H1 (cell line): ENCODE measurements at regions not wholly inside any gene's neighbourhood (a gene's known extent, or its start where the extent isn't known, plus 50 kb on each side); places are given as distances from the start of the nearest gene placed in this dataset.

Experiments
- CTCF ChIA-PET: fragments of 300-600 bp; sonication (Branson Sonifier 250); formaldehyde crosslinking; loops from one replicate; lab custom pipeline; 2021; ENCODE audit not compliant: partially characterized antibody; lab: Charles Lee
- POLR2A ChIA-PET: fragments of 300-600 bp; sonication (Branson Sonifier 250); formaldehyde crosslinking; loops from one replicate; lab custom pipeline; 2021; ENCODE audit warnings: inconsistent platforms; ENCODE audit not compliant: partially characterized antibody; lab: Charles Lee
- DNase-seq, 2 experiments: peaks; one replicate each; pipeline versions ENCODE4 v3.0.0 to v3.0.0-alpha.2; 2010 to 2022; ENCODE audit warnings: low spot score in 2 of 2, low read depth in 1 of 2, mixed read lengths in 1 of 2
- FAIRE-seq: peaks from 2 replicates; lab custom pipeline; 2011; peaks lifted over from hg19 to GRCh38; lab: Jason Lieb, UNC
- H2AFZ ChIP-seq: 2 replicates; pipeline ENCODE4 v1.8.1; 2012; ENCODE audit warnings: low read length, inconsistent platforms
- H2AK5ac ChIP-seq: 2 replicates; pipeline ENCODE4 v1.6.1; 2013; ENCODE audit warnings: low read depth, low read length
- H2BK120ac ChIP-seq: replicated peaks from 2 replicates; pipeline ENCODE3; 2013; ENCODE audit warnings: low read depth, low read length, inconsistent platforms
- H2BK12ac ChIP-seq: 2 replicates; pipeline ENCODE4 v1.6.1; 2013; ENCODE audit warnings: low read depth, low read length
- H2BK15ac ChIP-seq: 2 replicates; pipeline ENCODE4 v1.6.1; 2013; ENCODE audit warnings: low read length
- H2BK20ac ChIP-seq: 2 replicates; pipeline ENCODE4 v1.6.1; 2013; ENCODE audit warnings: low read length
- H2BK5ac ChIP-seq: 2 replicates; pipeline ENCODE4 v1.6.1; 2013; ENCODE audit warnings: low read depth, low read length
- H3K14ac ChIP-seq: 2 replicates; pipeline ENCODE4 v1.6.1; 2013; ENCODE audit warnings: inconsistent platforms; ENCODE audit not compliant: insufficient read length
- H3K18ac ChIP-seq: 2 replicates; pipeline ENCODE4 v1.6.1; 2013; ENCODE audit warnings: low read length; ENCODE audit errors: extremely low read depth
- H3K23ac ChIP-seq: 2 replicates; pipeline ENCODE4 v1.6.1; 2013; ENCODE audit warnings: inconsistent platforms; ENCODE audit not compliant: insufficient read length
- H3K23me2 ChIP-seq: 2 replicates; pipeline ENCODE4 v1.6.1; 2013; ENCODE audit warnings: low read depth, low read length
- H3K27ac ChIP-seq: 2 replicates; pipeline ENCODE4 v1.6.1; 2011; ENCODE audit warnings: low read depth, low read length, inconsistent platforms
- H3K27me3 ChIP-seq, 4 experiments: replicated peaks in 1 of 4; 1 replicate in 1 of 4; 2 replicates in 3 of 4; pipeline versions ENCODE4 v1.6.1 to v1.8.1; 2011 to 2013; ENCODE audit warnings: low read length in 3 of 4, mild to moderate bottlenecking in 3 of 4, inconsistent platforms in 2 of 4, mixed read lengths in 2 of 4, moderate library complexity in 1 of 4; ENCODE audit not compliant: control insufficient read depth in 3 of 4, insufficient read depth in 3 of 4; ENCODE audit errors: extremely low read depth in 1 of 4
- H3K36me3 ChIP-seq, 4 experiments: 2 replicates each; pipeline versions ENCODE4 v1.6.1 to v1.8.1; 2011 to 2013; ENCODE audit warnings: mild to moderate bottlenecking in 4 of 4, low read length in 3 of 4, moderate library complexity in 2 of 4, control low read depth in 1 of 4, inconsistent platforms in 1 of 4; ENCODE audit not compliant: insufficient read depth in 4 of 4, control insufficient read depth in 2 of 4
- H3K4ac ChIP-seq: replicated peaks from 2 replicates; pipeline ENCODE3; 2013; ENCODE audit warnings: low read length, low read depth, mixed read lengths, inconsistent platforms; ENCODE audit not compliant: insufficient read length
- H3K4me1 ChIP-seq, 4 experiments: replicated peaks in 1 of 4; 1 replicate in 1 of 4; 2 replicates in 3 of 4; pipeline versions ENCODE4 v1.6.1 to v1.8.1; 2011 to 2013; ENCODE audit warnings: low read length in 3 of 4, inconsistent platforms in 2 of 4, mixed read lengths in 1 of 4; ENCODE audit not compliant: insufficient read depth in 4 of 4, control insufficient read depth in 3 of 4
- H3K4me2 ChIP-seq, 2 experiments: 2 replicates each; pipeline versions ENCODE4 v1.6.1 to v1.8.1; 2011 to 2013; ENCODE audit warnings: low read depth in 2 of 2, low read length in 2 of 2, control low read depth in 1 of 2, inconsistent platforms in 1 of 2, mild to moderate bottlenecking in 1 of 2; ENCODE audit not compliant: insufficient read depth in 1 of 2
- H3K4me3 ChIP-seq, 4 experiments: fragments of 200-600, 300-600 bp in 1 of 4; sonication (generic), shearing (Covaris generic), sonication (Bioruptor Twin) in 1 of 4; 2 replicates each; pipeline versions ENCODE4 v1.5.1 to v1.8.1; 2011 to 2016; ENCODE audit warnings: low read length in 4 of 4, low read depth in 3 of 4, control low read depth in 2 of 4, inconsistent platforms in 2 of 4, mild to moderate bottlenecking in 2 of 4, mixed read lengths in 1 of 4, moderate library complexity in 1 of 4; ENCODE audit not compliant: insufficient read depth in 2 of 4; ENCODE audit errors: extremely low read depth in 1 of 4
- H3K56ac ChIP-seq: replicated peaks from 2 replicates; pipeline ENCODE3; 2013; ENCODE audit warnings: low read depth, mild to moderate bottlenecking, mixed read lengths, low read length, inconsistent platforms; ENCODE audit not compliant: insufficient read length
- H3K79me1 ChIP-seq: 2 replicates; pipeline ENCODE4 v1.6.1; 2013; ENCODE audit warnings: low read depth, low read length, control low read depth
- H3K79me2 ChIP-seq, 2 experiments: 2 replicates each; pipeline versions ENCODE4 v1.6.1 to v1.8.1; 2012 to 2013; ENCODE audit warnings: low read length in 2 of 2, mild to moderate bottlenecking in 2 of 2, inconsistent platforms in 1 of 2; ENCODE audit not compliant: insufficient read depth in 2 of 2, control insufficient read depth in 1 of 2
- H3K9ac ChIP-seq, 4 experiments: replicated peaks in 1 of 4; 1 replicate in 1 of 4; 2 replicates in 3 of 4; pipeline versions ENCODE4 v1.6.1 to v1.8.1; 2011 to 2013; ENCODE audit warnings: low read depth in 3 of 4, low read length in 3 of 4, control low read depth in 2 of 4, mild to moderate bottlenecking in 2 of 4, moderate library complexity in 2 of 4, inconsistent platforms in 1 of 4; ENCODE audit errors: extremely low read depth in 1 of 4
- H3K9me3 ChIP-seq, 2 experiments: 2 replicates each; pipeline versions ENCODE4 v1.6.1 to v1.8.1; 2012 to 2013; ENCODE audit warnings: mild to moderate bottlenecking in 2 of 2, moderate library complexity in 2 of 2, control low read depth in 1 of 2, inconsistent platforms in 1 of 2, low read depth in 1 of 2, low read length in 1 of 2, mixed read lengths in 1 of 2; ENCODE audit not compliant: insufficient read depth in 2 of 2
- H4K20me1 ChIP-seq, 2 experiments: replicated peaks in 1 of 2; 2 replicates each; pipeline versions ENCODE3 to v1.8.1; 2011 to 2013; ENCODE audit warnings: inconsistent platforms in 2 of 2, low read length in 2 of 2, mild to moderate bottlenecking in 1 of 2; ENCODE audit not compliant: insufficient read depth in 2 of 2, control insufficient read depth in 1 of 2
- H4K5ac ChIP-seq: 2 replicates; pipeline ENCODE4 v1.6.1; 2013; ENCODE audit warnings: low read length, low read depth, mixed read lengths, inconsistent platforms; ENCODE audit not compliant: insufficient read length
- H4K8ac ChIP-seq: 2 replicates; pipeline ENCODE4 v1.8.0; 2013; ENCODE audit warnings: mild to moderate bottlenecking, moderate library complexity, low read length, inconsistent platforms; ENCODE audit not compliant: insufficient read depth; ENCODE audit errors: extremely low read depth
- H4K91ac ChIP-seq: replicated peaks from 2 replicates; pipeline ENCODE3; 2013; ENCODE audit warnings: low read length, mixed read lengths, inconsistent platforms; ENCODE audit not compliant: insufficient read length
- HDAC6 ChIP-seq: IDR thresholded peaks from one replicate; pipeline ENCODE4 v1.7.1; 2012; ENCODE audit warnings: low read depth, mild to moderate bottlenecking, inconsistent platforms, low read length, moderate library complexity
- PHF8 ChIP-seq: fragments of 200-600 bp; sonication (generic); conservative IDR thresholded peaks from 2 replicates; pipeline ENCODE4 v1.7.1; 2012; ENCODE audit warnings: low read depth, mild to moderate bottlenecking, inconsistent platforms, low read length, moderate library complexity
- POU5F1 ChIP-seq: IDR thresholded peaks from 2 replicates; pipeline ENCODE4 v1.6.1; 2011; ENCODE audit warnings: low read depth, mild to moderate bottlenecking, low read length, moderate library complexity
- RFX5 ChIP-seq: IDR thresholded peaks from 2 replicates; pipeline ENCODE4 v1.6.1; 2011; ENCODE audit warnings: low read depth, low read length, improper control_type of control experiment, borderline replicate concordance
- TAF1 ChIP-seq: IDR thresholded peaks from 2 replicates; pipeline ENCODE4 v1.6.1; 2011; ENCODE audit warnings: mild to moderate bottlenecking, low read depth, low read length
- WGBS, 2 experiments: shearing (Covaris generic) in 1 of 2; methylation state at CpG; one replicate each; pipeline versions ENCODE4 v1.1.6 to v1.1.7; 2013 to 2015; ENCODE audit warnings: low lambda C conversion rate in 2 of 2, mixed read lengths in 2 of 2, inconsistent platforms in 1 of 2, low coverage in 1 of 2, missing lambda C conversion rate in 1 of 2; ENCODE audit not compliant: insufficient replicate concordance in 2 of 2, insufficient coverage in 1 of 2, insufficient read length in 1 of 2; ENCODE audit errors: extremely low coverage in 1 of 2, missing lambda C conversion rate in 1 of 2; 5-methylcytosine and 5-hydroxymethylcytosine counted together

- DNase-seq: no peak
- H3K27ac ChIP-seq: no peak overlapping the region
- ChIA-PET CTCF (no interaction called here), POLR2A (no interaction called here)
- H2BK12ac ChIP-seq: no peak overlapping the region
- H2AFZ ChIP-seq: no peak overlapping the region
- H3K18ac ChIP-seq: no peak overlapping the region
- H3K23ac ChIP-seq: no peak overlapping the region
- H2AK5ac ChIP-seq: no peak overlapping the region
- no peak overlapping the region for H3K4me2 ChIP-seq
- H4K91ac ChIP-seq: no peak overlapping the region
- H4K5ac ChIP-seq: no peak overlapping the region
- no peaks in the 10 kb centered on the region for H3K36me3 ChIP-seq
- H3K56ac ChIP-seq: no peak overlapping the region
- H3K79me2 ChIP-seq: no peaks in the 10 kb centered on the region
- no peak overlapping the region for H3K14ac ChIP-seq
- no peak overlapping the region for H3K9ac ChIP-seq
- H3K4ac ChIP-seq: no peak overlapping the region
- H2BK5ac ChIP-seq: no peak overlapping the region
- H4K8ac ChIP-seq: no peak overlapping the region
- peaks cover 0 to 3% (median 2%) of the 10 kb centered on the region in 4 experiments; a peak in 3 of 7 replicates for H3K4me1 ChIP-seq
- no peak for TF ChIP-seq POU5F1
- TF ChIP-seq TAF1: no peak
- no peak for TF ChIP-seq PHF8
- TF ChIP-seq HDAC6: no peak
- no peak for TF ChIP-seq RFX5
- TF ChIP-seq, all 59 proteins: peak for 0
- Histone ChIP-seq H2BK20ac (no peak overlapping the region), H3K27me3 (no peaks in the 10 kb centered on the region), H2BK120ac (no peak overlapping the region), H3K23me2 (no peaks in the 10 kb centered on the region), H3K9me3 (no peaks in the 10 kb centered on the region), H4K20me1 (no peaks in the 10 kb centered on the region), H3K79me1 (no peaks in the 10 kb centered on the region), H2BK15ac (no peak overlapping the region), H3K4me3 (no peak overlapping the region)
- FAIRE-seq: no peak
- WGBS, 2 experiments: 90% methylated on average over 6 of the region's 6 CpGs; no CpG with 5 or more reads in 1 of the 2 experiments
Observed at GRCh38 chr6:14425805-14426204, 308.2 kb downstream of the CD83 start.
